NCI-H1092 (cell line): ENCODE measurements at regions not wholly inside any gene's neighbourhood (a gene's known extent, or its start where the extent isn't known, plus 50 kb on each side); places are given as distances from the start of the nearest gene placed in this dataset.

ENCODE experiments used
- DNase-seq: peaks from one replicate; lab custom pipeline; 2025; lab: John Stamatoyannopoulos, UW

- peak; percentile 13 for DNase-seq
Observed at GRCh38 chr3:76694063-76694462, 345.8 kb upstream of the ROBO2 start.

DNA sequence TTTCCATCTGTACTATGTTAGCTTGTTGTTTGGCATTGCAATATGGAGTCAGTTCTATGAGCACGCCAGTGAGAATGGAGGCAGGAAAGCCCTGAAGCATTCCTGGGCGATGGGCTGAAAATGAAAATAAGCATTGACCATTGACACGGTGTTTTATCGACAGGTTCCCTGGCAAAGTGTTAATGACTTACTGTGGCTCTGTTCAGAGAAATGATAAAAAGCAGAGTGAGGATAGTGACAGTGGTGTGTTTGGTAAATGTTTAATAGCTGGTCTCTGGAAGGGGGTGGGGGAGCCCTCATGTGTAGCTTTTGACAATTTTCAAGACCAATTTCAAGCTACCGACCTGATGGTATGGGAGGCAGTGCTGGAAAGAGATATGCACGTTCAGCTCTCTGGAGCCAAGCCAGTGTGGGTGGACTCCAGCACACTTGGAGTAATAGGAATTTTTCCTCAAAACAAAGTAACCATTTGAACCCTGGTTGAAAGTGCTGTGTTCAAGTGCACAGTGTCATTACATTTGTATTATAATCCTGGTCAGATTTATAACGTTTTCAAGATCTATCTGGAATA, 341.7 kb upstream of the ROBO2 start:
- DNase-seq: no peak

DNA sequence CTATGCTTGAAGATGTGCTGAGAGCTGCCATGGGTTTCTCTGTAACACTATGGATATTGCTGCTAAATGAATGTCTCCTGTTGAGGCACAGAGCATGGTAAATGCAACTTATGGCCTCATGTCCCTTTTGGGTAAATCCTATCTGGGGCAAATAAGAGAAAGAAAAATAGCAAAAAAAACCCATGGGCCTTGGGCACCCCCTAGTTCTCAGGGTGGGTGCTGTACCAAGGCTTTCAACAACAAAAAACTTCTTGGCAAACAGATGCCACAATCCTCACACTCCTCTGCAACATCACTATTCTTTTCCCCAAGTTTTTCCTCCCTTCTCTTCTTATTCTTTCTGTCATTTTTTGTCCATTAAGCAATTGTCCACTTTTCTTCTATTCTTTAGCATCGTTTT, 340.1 kb upstream of the ROBO2 start:
- no peak for DNase-seq

DNA sequence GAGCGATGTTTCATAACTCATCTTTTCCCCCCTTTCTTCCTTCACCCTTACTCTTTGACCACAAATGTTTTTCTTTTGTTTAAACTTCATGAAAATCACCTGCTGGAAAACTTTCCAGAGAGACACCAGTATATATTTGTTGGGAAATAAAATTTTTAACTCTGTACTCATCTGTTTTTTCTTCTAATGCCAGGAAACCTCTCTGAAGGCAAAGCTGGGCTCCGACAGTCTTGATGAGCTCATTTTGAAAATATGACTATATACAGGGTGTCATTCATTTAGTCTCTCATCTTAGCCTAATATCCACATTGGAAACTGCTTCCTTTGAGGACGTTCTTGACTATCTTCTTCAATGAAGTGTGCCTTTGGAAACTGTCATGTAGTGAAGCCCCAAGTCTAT, 339.6 kb upstream of the ROBO2 start:
- no peak for DNase-seq

- no peak for DNase-seq
Observed at GRCh38 chr3:76702676-76703075, 337.2 kb upstream of the ROBO2 start.

DNA sequence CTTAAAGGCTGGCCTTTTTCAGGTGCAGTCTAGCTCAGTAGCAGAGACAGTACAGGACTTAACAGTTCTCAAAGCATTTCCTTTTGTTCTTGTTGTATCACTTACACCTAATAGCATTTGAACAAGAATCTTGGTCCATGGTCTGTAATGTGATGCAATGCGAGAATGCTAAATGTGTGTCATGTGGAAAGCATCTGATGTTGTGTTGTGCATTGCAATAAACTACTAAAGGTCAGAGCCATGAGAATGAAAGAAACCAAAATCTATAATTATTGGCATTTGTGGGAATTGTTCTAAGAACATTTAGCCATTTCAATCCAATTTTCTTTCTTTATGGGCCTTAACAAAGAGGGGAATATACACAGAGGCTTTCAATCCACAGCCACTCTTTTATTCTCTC, 324.5 kb upstream of the ROBO2 start:
- DNase-seq: no peak

GRCh38 chr3:76723366-76723765, 316.5 kb upstream of the ROBO2 start:
- no peak for DNase-seq

GRCh38 chr3:76724075-76724474, 315.8 kb upstream of the ROBO2 start:
- DNase-seq: no peak

GRCh38 chr3:76724706-76725105, 315.2 kb upstream of the ROBO2 start:
- no peak for DNase-seq

DNA sequence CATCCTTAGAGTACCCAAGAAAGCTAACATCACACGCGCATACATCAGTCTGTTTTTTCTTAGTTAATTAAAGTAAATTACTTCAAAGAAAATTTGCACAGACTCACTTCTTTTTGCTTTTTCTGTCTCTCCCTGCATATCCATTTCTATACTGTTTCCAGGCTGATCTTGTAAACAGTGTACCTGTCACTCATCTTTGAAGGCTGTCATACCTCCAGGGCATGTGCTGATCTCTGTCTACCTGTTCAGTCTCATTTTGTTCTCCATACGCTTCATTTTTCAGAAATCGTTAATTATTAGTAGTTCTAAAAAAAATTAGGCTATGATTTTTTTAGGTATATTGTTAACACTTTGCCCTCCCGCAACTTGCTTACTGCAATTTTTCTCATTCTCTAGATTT, 313.9 kb upstream of the ROBO2 start:
- no peak for DNase-seq

DNA sequence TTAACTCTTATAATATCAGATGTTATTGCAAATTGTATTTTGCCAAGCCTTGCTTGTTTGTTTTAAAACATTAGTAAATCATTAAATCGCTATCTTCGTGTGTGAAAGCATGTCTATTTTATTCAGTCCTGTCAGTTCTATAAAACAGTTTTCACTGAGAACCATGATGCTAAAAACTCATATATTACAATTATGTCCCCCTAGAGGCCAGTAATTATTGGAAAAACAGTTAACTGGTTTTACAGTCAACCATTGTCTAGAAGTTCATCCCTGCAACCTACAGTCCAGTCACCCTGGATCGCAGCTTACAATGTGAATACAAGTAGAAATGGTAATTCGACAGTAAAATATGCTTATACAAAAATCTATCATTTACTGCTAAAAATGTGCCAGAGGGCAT, 311.5 kb upstream of the ROBO2 start:
- no peak for DNase-seq

GRCh38 chr3:76731471-76731870, 308.4 kb upstream of the ROBO2 start:
- no peak for DNase-seq

DNA sequence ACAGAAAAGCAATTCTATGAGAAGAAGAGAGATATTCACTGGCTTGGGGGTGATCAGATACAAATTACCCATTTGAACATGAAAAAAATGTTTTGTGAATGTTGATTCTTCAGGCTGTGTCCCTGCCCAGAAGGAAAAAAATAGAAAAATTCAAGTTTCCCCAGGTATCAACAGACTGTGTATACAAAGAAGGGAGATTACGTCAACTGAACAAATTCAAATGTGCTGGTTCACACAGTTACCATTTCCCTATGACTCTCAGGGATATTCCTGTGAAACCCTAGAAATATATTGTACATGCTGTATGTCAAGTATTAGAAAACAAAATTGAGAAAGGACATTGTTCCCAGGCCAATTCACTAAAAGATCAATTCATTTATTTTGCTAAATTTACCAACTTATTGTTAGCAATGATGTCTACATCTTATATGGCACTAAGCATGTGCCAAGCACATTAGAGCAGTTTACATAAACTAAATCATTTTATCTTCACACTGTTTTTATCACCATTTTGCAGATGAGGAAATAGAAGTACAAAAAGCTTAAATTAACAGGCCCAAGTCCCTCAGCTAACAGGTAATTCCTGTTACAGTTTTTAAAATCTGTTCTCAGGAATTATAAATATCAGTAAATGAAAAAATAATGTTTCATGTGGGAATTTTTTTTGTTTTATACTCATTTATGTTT, 306.7 kb upstream of the ROBO2 start:
- DNase-seq: no peak

GRCh38 chr3:76735152-76735551, 304.7 kb upstream of the ROBO2 start:
- DNase-seq: no peak

DNA sequence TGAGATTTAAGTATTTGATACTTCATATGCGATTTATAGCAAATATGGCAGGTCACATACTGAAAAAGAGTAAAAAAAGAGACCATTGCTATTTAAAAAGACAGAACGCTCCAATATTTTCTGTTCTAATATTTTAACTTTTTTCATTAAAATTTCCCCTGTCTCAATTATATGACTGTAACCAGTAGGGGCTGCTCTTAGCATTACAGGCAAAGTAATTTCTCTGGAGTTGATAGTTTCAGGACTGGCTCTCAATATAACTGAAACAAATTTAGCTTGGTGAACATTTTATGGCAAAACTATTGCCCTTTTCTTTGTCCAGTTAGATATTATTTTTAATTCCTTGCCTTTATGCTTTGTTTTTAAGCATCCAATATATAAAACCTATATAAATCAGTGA, 286.3 kb upstream of the ROBO2 start:
- no peak for DNase-seq

- no peak for DNase-seq
Observed at GRCh38 chr3:76754247-76754646, 285.7 kb upstream of the ROBO2 start.

DNA sequence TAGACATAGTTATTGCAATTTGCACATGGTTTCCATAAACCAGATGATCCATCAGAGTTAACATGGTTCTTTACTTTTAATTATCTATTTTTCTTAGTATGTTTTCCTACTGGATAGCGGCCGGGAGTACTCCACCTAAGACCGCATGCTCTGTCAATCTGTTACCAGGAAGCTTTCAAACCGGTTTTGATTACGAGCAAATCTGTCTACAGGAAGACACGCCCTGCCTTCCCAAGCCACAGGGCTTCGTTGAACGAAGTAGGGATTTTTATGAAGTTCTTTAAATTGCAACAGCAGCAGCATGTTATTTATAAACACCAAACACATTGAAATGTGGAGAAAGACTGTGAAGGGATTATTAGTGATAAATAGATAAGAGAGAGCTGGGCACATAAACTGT, 283.3 kb upstream of the ROBO2 start:
- DNase-seq: no peak

DNA sequence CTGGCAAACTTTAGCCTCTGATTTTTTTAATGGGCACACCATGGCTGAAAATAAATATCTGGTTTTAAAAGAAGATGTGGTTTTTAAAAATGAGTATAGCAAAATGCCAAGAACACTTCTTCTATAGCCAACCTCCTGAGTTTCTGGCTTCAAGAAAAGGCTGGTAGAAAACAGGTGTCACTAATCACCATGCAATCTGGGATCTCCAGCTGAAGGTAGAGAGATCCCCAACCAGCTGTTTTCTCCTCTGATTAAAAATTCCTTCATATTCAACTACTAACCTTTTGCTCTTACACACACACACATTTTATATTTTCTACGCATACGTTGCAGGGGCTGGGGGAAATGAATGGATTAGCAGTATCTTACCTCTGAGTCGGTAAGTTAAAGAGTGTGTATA, 279.6 kb upstream of the ROBO2 start:
- DNase-seq: no peak

DNA sequence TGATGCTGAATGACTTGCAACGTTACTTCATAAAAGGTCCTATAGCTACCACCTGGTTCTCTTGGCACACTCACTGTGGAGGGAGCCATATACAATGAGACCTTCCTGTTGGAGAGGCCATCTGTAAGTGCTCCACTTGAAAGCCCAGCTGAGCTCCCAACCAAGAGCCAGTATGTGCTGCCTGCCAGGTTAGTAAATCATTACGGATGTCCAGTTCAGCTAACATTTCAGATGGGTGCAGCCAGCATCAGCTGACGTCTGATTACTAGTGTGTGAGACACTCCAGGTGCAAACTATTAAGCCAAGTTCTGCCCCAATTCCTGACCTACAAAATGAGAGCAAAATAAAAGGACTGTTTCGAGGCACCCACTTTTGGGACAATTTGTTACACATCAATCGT, 274.4 kb upstream of the ROBO2 start:
- peak; percentile 77 for DNase-seq

- DNase-seq: no peak
Observed at GRCh38 chr3:76768912-76769311, 271.0 kb upstream of the ROBO2 start.

- no peak for DNase-seq
Observed at GRCh38 chr3:76776927-76777326, 263.0 kb upstream of the ROBO2 start.

DNA sequence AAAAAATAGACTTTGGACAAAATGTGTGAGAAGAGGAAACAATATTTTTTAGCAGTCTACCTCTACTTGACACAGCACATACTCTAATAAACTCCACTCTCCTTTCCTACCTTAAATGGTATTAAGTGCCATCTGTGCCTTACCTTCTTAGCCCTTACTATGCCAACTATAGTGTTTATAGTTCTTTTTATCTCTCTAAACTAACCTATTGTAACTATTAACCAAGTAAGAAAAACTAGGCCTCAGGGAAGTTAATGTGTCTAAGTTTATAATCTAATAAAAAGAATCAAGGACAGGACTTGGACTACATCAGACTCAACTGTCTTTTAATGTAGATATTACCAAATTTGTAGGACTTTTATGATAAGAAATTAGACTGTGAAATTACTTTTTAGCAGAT, 251.7 kb upstream of the ROBO2 start:
- no peak for DNase-seq

DNA sequence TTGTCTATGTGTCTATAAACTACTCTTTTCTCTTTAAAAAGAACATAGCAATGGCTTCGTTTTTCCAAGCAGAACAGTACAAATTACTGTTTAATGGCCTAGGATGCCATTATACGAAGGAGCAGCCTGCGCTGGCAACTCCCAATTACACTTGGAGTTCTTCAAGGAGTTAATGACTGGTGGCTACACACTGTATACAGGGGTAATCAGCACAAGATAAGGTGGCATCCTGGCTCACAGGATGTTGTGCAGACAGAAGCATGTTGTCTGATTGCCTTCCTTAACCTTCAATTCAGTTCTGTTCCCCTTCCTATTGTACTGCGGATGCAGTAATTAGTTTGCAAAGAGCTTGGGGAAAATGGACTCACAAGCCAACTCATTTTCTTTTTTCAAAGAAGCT, 250.7 kb upstream of the ROBO2 start:
- no peak for DNase-seq

DNA sequence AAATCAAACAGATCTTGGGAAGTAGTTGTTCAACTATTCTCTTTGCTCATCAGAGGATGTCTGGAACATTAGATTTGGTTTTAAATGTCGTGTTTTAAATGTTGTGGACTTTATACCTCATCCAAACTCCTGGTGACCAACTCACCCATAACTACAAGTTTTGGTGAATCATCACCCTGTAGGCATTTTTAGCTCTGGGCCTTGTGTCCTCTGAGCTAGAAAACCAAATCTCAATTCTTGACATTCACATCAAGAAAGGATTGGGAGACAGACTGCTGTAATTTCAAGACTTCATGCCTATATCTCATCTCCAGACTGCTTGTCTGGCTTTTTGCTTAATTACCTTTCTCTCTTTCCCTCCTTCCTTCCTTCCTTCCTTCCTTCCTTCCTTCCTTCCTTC, 228.5 kb upstream of the ROBO2 start:
- no peak for DNase-seq
